ENCODE measurements at regions not wholly inside any gene's neighbourhood (a gene's known extent, or its start where the extent isn't known, plus 50 kb on each side); places are given as distances from the start of the nearest gene placed in this dataset.

- no peak for TF ChIP-seq CTCF (IDR thresholded peaks at IDR 0.05; ENCODE audit: low read depth, low read length)
- TF ChIP-seq EZH2phosphoT487 (IDR thresholded peaks at IDR 0.05; ENCODE audit: low read depth): no peak
Measured at GRCh38 chr18:77512152-77512551, 262.5 kb downstream of the GALR1 start.
